NCI-H460 (cell line): ENCODE measurements at regions not wholly inside any gene's neighbourhood (a gene's known extent, or its start where the extent isn't known, plus 50 kb on each side); places are given as distances from the start of the nearest gene placed in this dataset.

Source experiments
- DNase-seq: peaks from one replicate; pipeline ENCODE4 v3.0.0-alpha.2; 2016; ENCODE audit warnings: low read depth; ENCODE audit errors: extremely low read depth

DNA sequence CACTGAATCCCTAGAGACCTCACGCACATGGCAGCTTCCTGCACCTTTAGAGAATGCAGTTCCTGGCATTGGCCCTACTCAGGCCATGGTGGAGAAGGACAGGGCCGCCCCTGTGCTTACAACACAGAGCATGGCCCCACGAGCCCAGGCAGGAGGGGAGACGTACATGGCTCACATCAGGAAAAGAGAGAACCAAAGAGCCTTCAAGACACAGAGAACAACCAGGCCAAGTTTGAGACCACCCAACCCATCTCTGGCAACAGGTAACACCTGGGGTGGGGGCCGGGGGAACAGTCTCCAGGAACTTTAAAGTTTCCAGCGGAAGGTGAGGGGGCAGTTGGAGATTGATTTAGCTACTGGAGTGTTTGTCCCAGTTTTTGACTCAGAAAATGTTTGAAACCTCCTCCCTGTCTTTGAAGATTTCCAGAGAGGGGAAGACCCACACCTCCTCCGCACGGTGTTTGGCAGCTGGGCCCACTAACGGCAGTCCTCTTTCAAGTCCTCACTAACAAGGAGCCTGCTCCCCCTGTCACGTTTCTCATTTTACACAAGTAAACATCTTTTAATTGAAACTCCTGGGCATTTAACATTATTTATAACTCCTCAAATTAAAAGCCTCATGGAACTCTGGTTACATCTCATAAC is 1423.8 kb downstream of the TBC1D22A start:
- no peak for DNase-seq

DNA sequence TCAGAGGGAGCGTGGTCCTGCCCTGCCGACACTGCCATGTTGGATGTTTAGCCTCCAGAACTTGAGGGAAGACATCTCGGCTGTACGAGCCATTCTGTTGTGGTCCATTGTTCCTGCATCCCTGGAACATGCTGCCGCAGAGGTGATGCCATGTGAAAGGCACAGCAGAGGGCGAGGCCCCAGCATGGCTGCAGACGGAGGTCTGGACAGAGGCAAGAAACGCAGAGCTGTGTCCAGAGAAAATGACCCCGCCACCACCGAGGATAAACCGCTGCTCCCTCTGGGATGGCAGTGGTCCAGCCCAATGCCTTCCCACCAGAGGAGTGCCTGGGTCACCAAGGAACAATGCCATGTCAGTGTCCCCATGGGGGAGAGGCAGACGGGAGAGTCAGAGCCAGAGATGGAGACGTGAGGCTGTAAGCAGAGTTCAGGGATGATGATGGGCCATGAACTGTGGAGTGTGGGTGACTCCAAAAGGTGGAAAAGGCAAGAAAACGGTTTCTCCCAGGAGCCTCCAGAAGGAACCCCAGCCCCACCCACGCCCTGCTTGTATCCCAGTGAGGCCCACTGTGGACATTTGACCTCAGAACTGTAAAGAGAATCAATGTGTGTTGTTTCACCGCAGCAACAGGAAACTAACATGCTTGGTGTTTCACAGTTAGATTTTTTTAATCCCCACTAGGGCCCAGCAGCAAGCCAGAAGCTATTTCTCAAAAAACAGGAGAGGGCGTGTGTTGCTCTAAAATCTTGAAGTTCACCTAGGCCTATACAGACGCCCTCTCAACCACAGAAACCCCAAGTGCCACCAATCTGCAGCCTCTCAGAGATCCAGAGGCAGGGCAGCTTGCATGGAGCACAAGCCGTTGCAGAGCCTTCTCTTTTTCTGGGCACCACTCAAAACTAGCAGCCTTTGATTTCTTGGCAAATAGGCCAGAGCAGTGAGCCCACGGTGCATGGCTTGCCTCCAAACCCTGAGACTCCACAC is 1422.9 kb downstream of the TBC1D22A start:
- no peak for DNase-seq

DNA sequence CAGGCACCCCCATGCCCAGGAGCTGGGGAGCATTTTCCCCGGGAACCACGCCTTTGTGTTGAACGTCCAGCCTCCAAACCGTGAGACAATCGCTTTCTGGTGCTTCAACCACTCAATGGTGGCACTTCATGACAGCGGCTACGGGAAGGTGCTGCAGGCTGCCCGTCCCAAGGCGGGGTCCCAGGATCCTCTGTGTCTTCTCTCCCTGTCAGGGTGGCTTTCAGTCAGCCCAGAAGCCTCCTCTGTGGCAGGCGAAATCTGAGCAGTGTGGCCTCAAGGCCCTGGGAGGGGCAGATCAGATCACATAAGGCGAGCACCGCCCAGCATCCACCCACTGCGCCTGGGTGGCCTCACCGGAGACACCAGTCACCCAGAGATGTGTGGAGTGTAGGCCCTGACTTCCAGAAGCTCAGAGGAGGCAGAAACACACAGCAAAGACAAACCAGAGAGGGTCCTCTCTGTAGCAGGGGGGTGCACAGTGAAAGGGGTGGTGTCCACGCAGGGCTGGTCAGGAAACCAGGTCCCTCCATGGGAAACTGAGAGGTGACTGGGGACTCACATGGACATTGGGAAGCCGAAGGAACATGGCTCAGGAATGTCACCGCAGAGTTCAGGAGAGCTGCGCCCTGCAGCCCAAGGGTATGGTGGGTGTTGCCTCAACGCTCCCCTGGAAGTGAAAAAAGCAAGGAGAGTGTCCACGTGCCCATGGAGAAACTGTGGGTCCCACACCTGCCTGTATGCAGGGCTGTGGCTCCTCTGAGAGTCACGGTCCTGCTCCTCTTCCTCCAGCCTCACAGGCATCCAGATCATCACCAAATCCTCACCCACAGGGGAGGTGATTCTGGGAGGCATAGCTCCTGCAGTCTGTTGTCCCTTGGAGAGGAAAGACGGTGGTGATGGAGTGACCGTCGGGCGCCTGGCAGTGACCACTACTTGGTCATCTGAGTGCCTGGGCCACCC is 1420.7 kb downstream of the TBC1D22A start:
- DNase-seq = no peak

DNA sequence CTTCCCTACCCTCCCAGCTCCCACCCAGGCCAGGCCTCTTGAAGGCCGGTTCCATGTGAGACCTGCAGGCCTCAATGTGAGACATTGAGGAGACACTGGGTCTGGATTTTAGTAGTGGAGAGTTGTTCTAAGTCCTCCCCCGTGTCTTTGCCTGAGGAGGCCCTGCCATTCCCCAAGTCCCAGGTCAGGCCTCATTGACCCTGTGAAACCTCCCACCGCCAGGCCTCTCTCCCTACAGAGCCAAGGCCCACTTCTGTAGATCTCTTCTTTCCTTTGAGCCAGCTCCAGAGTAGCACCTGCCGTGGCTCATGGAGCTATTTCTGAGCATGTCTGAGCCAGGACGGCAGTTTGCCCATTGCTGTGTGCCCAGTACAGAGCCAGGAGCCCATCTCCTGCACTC is 1419.6 kb downstream of the TBC1D22A start:
- DNase-seq = no peak

DNA sequence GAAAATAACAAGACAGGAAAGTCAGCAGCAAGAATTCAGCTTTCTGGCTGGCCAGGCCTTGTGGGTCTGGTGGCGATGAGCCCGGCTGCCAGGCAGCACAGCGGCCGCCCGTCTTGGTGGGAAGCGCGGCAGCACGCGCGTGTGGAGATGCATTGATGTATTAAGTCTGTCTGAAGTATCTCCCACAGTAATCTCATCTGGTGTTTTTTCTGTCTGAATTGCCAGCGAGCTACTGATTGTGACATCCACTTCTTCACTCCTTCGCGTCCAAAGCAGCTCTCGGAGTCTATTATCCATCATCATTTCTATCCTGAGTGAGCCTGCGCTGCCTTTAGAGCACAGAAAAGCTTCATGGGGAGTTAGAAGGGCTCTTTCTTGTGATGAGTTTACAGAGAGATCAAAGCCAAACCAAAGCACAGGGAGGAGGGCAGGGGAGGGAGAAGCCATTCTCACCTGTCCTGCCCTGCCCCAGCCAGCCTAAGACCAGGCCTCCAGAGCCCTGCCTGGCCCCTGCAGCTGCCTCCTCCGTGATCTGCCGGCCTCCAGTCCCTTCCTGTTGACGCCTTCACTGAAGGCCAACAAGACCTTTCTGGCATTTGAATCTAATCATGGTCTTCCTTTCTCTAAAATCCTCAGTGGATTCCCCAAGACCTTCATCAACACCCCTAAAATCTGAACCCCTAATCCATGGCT is 1419.0 kb downstream of the TBC1D22A start:
- no peak for DNase-seq

DNA sequence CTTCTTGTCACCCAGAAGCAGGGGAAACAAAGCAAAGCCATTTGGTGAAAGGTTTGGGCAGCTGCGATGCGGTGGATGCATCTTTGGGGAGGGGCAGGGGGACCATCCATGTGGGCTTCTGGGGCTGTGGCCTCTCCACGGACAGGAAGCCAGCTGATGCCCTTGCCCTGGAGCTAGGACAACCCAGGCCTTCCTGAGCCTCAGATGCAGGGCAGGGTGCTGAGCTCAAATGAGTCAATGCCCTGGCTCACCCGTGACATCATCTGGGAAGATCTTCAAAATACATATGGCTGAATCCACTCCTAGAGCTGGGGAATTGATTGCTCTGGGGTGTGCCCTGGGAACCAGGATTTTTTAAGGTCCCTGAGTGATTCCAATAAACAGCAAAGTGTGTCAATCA is 1418.2 kb downstream of the TBC1D22A start:
- no peak for DNase-seq

DNA sequence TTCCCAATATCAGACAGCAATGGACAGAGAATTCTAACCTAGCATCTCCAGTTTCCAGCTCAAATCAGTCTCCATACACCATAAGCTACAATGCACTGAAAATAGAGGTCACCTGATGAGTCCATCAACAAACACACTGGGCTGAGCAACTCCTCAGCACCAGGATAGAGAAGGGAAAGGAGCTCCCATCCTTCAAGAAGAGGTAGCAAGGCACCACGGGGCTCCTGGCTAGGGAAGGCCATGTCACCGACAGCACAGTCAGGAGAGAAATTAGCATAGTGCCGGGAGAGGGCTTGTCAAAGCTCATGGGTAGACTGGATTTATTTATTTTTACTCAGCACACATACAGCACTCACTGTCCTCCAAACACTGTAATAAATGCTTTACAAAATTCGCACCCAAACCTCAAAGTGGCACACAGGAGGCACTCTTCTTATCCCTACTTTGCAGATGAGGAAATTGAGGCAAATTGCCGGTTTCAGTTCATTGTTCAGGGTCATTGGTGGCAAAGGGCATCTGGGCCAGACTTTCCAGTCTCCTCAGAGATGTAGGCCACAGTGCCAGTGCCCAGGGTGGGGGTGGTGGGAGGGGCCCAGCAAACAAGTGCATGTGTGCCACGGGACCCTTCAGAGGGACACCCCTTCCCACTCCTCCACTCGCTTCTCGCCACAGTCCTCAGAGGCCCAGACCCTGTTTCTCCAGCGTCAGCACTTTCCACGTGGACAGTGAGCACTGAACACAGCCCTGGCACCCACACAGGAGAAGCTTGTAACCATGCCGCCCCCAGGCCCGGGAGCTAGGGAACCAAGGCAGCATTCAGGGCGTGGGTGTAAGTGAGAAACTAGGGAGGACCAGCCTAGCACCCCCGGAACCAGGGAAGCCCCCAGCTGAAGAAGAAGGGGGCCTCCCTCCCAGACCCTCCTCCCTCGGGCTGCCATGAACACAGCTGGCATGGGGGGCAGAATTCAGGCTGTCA is 1417.4 kb downstream of the TBC1D22A start:
- no peak for DNase-seq

DNA sequence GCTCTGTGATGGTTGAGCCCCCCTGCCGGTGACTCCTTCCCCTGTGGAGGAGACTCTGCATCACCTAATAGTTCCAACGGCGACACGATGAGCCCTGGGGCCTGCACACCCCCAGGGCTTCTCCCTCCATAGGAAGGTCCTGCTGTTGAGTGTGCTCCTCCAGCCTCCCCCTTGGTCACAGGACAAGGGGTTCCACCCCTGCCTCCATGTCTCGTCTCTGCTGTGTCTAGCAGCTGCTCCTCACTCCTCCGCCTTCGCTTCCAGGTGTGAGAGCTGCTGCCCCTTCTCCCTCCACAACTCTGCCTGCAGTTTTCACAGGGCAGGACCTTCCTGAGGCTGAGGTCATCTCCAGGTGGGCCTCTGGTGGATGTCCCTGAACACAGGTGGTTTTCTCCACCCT is 1416.1 kb downstream of the TBC1D22A start:
- no peak for DNase-seq

DNA sequence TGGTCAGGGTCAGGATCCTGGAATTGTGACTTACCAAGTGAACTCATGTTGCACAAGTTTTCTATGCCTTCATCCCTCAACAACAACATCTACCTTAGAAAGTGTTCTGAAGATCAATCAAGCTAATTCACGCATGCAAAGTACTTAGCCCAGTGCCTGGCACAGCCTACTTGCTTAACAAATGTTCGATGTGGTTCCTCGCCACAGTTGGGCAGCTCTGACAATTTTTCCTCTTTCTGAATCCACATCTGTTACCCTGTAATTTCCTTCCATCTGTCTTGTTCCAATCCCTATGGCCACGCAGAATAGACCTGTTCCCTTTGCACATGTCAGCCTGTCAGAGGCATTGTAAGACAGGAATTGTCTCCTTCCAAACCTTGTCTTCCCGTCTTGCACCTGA is 1415.2 kb downstream of the TBC1D22A start:
- DNase-seq = no peak

DNA sequence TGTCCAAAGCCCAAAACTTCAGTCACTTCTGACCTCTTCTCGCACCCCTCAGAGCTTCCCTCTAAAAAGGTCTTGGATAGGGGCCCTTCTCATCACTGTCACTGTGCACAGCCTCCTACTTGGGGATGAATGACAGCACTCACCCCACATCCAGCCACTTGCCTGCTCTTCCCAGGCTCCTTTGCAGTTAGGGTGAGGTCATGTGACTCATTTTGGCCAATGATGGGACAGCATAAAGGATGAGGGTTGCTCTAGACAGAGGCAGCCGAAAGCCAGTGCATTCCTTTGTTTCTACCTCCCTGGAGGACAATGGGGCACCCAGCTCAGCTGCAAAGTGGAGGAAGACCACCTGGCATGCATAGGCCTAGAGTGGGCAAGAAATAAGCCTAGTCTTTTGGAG is 1413.3 kb downstream of the TBC1D22A start:
- DNase-seq = no peak

DNA sequence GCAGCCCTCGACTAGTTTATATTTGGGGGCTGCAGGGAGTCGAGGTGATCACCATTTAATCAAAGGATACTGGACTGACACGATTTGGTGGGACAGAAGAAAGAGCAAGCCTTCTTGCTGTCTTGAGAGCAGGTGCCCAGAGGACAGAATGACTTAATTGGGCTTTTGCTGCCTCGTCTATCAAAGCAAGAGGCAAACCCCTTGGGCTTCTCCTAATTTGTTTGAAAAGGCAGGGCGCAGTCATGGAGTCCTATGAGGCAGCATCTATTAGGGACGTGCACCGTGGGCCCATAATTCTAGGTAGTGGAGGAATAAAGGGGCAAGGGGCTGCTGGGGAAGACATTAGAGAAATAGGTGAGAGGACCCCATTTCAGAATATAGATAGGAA is 1411.3 kb downstream of the TBC1D22A start:
- DNase-seq = no peak

DNA sequence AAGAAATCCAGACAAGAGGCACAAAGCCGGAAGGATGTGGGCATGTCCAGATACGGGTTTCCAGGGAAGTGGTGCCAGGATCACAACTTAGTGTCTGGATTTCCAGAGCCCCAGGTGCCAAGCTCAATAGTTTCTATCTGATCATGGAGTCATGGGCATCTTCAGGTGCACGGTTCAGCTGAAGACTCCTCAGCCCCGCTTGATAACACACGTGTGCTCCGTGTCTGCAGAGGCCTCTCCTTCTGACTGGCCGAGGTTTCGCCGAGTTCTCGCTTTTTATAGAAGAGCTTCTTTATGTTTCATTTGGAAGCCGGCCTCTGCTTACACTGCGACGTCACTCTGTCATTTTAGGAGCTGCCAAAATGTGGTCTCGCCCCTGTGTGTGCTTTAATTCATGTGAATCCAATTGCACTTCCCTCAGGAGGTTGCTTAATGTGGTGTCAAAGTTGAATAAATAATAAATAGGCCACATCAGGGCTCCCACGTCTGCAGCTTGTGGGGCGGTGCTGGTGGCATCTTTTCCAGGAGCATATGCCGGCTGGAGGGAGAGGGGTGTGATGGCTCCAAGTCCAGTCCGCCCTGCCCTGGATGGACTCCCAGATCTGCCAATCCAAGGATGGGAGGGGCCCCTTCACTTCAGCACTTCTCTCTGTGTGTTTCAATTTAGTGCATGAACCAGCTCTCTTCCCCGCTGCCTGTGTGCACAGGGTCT is 1410.8 kb downstream of the TBC1D22A start:
- DNase-seq = no peak

DNA sequence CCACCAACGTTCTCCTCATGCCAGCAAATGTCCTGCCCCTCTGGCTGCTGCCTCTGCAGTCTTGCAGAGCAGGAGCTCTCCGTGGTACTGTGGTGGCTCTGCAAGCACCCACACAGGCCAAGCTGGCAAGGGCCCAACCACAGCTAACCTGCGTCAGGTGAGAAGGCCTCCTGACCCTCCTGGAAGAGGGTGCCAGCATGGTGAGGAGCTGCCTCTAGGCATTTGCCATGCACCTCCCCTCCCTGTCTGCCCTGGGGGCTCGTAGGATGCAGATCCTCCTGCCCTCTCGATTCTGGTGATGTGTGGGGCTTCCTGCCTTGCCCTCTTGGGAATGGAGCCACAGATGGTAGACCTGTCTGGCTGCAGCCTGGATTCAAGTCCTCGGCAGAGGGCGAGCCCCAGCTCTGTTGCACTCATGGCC is 1408.8 kb downstream of the TBC1D22A start:
- DNase-seq = no peak

DNA sequence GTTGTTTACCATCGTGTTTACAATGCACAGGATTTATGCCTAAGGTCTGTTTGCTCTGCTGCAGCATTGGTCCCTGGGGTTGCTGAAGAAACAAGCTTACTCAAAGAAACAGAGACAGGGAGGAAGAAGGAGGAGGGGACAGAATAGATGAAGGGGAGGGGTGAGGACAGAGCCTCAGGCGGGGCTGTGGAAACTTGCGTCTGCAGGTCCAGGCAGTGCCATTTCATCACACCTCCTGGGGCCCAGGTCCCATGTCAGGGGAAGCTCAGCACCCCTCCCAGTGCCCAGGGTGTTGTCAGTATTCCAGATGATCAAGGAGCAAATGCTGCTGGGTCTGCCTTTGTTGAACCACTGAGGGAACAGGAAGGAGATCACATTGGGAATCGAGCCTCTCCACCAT is 1406.8 kb downstream of the TBC1D22A start:
- DNase-seq = no peak

DNA sequence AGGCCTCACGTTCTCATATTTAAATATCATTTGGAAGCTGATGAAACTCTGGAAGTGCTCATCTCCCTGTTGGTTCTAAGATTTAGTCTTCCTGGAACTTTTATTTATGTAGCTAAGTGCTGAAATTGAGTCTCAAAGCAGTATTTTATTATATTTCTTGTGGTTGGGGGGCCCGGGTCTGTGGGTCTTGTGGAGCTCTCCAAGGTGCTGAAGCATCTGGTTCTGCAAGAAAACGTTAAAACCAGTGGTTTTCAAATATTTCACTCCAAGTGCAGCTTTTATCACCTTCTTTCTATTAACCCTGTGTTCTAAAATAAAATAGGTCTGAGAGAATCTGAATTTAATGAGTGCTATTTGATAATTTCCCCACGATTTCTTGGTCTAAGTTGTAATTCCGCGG is 1404.8 kb downstream of the TBC1D22A start:
- DNase-seq = no peak

DNA sequence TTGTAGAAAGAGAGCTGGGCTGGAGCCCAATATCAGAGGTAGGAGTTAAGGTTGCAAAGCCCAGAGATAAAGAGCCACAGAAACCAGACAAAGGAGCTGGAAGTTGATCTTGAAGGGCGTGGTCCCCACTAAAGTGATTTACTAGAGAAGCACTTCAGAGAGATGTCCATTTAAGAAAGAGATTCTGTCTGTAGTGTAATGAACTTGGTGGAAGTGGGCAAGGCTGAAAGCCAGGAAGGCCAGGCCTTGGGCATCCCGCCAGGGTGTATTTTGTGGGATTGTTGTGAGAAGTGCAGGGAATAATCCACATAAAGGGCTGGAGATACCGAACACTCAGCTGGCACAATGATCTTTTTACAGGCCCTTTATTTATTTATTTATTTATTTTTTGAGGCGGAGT is 1398.8 kb downstream of the TBC1D22A start:
- no peak for DNase-seq

DNA sequence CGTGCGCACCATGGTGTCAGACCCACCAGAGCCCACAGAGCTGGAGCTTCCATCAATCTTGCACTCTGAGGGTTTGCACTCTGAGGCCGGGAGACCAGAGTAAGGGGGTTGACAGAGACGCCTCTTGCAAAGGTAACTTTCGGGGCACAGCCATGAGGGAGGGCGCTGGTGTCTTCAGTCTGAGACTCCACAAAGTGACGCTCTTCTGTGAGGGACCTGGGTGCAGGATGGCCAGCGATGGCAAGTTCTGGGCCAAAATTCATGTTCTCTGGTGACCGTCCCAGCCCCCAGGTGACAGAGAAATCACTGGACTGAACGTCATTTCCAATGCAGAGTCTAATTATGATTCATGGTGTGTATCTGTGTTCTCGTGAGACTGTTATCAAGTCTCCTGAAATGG is 1395.2 kb downstream of the TBC1D22A start:
- DNase-seq = no peak

DNA sequence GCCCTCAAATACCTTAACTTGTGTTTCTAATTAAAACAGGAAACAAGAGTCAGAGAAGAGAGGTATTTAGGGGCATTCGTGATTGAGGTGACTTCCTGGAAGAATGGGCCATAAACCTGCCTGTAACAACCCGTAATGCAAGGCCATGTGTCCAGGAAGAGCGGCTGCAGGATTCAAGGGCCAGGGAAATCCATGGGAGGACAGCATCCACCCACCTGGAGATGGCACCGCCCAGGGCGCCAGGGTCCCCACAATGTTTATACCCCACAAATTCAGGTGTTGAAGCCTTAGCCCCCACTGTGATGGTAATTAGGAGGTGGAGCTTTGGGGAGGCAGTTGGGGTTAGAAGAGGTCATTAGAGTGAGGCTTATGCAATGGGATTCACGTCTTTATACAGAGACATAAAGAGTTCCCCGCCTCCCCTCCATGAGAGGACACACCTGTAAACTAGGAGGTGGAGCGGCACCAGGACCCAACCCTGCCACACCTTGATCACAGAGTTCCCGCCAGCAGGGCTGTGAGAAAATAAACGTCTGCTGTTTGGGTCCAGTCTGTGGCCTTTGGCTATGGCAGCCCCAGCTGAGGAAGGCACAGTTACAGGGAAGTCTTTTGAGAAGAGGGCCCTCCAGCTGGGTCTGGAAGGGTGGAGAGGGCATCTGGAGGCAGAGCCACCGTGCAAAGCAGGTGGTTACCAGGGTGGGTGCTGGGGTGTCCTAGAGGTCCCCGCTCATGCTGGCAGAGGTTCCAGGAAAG is 1394.3 kb downstream of the TBC1D22A start:
- DNase-seq = no peak
